ENCODE measurements at regions not wholly inside any gene's neighbourhood (a gene's known extent, or its start where the extent isn't known, plus 50 kb on each side); places are given as distances from the start of the nearest gene placed in this dataset.

DNA sequence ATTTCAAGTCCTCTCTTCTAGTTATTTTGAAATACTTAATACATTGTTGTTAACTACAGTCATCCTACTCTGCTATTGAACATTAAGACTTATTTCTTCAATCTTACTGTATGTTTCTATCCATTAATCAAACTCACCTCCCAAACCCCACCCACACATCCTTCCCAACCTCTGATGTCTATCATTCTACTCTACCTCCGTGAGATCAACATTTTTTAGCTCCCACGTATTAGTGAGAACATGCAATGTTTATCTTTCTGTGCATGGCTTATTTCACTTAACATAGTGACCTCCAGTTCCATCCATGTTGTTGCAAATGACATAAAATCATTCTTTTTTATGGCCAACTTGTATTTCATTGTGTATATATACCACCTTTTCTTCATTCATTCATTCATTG, 236.6 kb upstream of the CTNNB1 start:
- no peak for DNase-seq

- no peak for DNase-seq
Observed at GRCh38 chr3:40968666-40969065, 230.6 kb upstream of the CTNNB1 start.

GRCh38 chr3:40969341-40969740, 230.0 kb upstream of the CTNNB1 start:
- DNase-seq: no peak

DNA sequence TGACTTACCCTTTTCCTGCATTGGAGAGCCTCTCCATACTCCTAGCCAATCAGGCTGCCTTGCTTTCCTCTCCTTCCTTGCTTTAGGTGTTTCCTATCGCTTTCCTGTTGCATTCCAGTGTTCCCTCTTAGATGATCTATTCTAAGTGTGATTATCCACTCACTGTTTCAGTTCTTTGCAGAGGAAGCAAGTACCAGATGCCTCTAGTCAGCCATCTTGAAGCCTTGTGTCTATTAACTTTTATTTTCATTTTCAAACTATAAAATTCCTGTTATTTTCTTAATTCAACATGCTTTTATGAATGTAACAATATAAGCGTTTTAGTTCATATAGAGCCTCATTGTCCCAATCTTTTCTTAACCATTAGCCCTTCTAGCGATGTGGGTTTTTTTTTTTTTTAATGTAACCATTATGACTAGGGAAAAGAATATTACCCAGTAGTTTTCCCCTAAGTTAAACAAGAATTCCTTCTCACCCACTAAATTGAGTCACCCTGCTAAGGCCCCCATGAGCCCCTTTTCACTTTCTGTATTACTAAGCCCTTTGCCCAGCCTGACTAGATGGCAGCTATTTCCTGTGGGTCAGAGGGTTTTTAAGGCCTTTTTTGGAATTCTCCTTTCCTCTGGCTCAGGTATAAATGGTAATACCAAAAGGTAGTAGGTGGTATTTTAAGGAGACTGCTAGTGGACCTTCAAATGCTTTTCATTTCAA, 229.4 kb upstream of the CTNNB1 start:
- no peak for DNase-seq

DNA sequence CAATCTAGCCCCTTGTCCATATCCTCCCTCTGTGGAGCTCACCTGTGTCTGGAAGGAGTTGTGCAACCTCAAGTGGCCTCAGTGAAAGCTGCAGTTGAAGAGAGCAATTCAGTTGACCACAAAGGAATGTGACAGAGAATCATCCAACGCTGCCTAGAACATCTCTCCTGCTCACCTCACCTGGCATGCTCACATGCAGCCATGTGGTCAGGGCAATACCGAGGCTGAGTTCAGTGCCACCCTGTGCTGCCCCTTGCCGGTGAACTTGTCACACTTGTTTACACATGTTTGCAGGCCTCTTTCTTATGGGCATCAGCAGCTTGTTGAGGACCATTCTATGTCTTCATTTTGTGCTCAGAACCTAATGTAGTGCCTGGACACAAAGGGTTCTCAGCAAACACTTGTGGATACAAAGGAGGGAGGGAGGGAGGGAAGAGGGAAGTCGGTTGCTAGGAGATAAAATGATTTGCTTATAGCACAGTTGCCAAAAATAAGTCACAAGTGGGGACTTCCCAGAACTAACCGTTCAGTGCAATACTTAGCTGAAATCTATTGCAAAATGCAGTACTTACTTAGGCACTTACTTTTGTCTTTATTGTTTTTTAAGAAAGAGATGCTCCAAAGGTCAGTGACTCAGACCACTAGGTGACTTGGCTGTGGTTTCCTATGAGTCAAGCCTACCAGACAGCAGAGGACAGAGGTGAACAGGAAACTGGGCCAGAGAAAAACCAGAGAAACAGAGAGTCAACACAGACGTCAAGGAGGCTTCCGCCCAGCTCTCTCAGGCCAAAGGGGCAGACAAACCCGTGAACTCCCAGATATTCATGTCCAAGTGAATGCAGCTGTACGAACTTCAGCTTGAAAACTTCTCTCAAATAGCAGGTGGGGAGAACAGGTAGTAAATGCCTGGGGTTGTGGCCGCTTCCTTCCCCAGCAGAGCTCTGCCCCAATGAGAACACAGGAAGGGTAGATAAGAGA, 227.8 kb upstream of the CTNNB1 start:
- peak; percentile 54 for DNase-seq

DNA sequence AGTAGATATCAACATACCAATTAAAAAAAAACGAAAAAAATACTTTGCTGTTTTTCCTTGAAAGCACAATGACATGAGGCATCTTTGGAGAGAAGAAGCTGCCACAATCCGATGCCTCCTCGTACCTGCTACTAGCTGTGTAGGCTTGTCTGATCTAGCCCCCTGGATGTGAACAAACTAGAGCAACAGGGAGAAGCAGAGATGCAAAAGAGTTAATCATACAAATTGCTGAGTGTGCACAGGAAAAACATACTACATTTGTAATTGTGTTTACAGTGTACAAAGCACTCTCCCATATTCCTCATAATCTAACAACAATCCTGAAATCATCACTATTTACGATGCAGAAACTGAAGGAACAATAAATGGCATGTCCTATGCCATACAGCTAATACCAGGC, 227.0 kb upstream of the CTNNB1 start:
- DNase-seq: no peak

GRCh38 chr3:40973141-40973540, 226.2 kb upstream of the CTNNB1 start:
- DNase-seq: no peak

DNA sequence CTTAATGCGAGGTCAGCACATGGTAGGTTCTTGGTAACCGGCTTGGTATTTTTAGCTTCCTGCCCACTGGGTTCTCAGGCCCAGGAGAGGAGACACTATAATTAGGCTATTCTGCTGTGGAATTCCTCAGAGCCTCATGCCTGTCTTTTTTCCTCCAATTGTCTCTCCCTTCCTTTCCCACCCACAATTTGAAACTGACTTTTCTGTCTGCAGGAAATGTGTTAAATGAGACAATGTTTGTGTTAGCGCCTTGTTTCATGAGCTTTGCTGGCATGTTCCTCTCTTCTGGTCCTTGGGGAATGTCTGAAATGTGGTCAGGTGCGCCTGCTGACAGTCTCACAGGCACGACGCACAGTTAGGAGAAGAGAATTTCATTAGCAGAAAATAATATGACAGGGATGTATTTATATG, 223.6 kb upstream of the CTNNB1 start:
- DNase-seq: no peak

DNA sequence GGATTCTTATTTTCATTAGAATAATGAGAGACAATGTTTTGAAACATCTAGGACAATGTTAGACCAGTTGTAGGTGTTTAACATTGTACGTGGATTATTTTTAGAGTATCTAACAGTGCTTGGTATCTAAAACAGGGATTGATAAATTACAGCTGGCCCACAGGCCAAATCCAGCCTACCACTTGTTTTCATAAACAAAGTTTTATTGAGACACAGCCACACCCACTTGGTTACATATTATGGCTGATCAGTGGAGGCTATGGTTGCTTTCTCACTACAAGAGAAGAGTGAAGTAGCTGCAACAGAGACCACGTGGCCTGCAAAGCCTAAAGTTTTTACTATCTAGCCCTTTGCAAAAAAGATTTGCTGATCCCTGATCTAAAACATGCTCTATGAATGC, 223.1 kb upstream of the CTNNB1 start:
- no peak for DNase-seq

GRCh38 chr3:40978442-40978841, 220.9 kb upstream of the CTNNB1 start:
- DNase-seq: no peak

- no peak for DNase-seq
Observed at GRCh38 chr3:40979962-40980361, 219.3 kb upstream of the CTNNB1 start.

DNA sequence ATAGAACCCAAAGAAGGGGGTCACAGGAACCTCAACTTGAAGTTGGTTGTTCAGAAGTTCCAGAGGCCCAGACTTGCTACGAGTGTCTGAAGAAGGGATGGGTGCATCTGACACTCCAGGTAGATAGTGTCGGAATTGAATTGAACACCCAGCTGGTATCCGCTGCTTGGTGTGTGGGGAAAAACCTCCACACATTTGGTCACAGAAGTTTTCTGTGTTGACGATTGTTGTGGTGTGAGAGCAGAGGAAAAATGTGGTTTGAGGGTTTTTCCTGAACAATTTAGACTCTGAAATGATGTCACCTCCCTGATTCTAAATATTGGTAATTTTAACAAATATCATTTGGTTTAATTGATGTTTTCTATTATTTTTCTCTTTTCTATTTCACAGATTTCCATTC, 218.8 kb upstream of the CTNNB1 start:
- no peak for DNase-seq

DNA sequence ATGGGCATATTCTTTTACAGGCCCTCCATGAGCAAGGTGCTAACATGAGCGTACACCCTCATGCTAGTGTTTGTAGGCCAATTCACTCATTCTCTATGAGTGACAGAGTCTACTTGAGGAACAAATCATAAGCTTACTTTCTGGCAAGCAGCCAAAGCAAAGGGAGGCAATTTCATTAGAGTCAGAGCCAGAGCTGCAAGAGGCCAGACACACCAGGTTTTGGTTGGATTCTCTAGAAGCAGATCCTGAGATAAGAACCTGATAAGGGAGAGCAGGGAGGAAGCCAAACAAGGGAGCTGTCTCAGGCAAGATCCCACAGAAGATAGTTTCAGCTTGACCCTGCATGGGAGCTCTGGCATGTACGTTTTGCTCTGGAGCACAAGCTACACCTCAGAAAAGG, 214.1 kb upstream of the CTNNB1 start:
- no peak for DNase-seq

DNA sequence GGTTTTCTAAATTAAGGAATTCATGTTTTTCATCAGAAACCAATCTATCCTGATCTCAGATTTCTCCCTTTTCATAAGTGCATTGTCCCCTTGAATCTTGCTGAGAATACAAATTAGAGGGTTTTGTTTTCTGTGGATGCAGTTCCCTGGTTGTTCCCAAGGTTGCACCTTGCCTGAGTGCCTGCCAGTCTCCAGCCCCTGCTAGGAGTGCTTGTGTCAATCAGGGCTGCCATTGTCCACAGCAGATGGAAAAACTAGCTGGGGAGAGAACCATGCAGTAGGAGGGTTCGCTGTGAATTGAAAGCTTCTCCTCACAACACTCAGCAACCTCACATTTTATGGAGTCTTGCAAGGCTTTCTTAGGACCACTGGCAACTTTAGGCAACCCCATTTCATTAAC, 210.8 kb upstream of the CTNNB1 start:
- no peak for DNase-seq

DNA sequence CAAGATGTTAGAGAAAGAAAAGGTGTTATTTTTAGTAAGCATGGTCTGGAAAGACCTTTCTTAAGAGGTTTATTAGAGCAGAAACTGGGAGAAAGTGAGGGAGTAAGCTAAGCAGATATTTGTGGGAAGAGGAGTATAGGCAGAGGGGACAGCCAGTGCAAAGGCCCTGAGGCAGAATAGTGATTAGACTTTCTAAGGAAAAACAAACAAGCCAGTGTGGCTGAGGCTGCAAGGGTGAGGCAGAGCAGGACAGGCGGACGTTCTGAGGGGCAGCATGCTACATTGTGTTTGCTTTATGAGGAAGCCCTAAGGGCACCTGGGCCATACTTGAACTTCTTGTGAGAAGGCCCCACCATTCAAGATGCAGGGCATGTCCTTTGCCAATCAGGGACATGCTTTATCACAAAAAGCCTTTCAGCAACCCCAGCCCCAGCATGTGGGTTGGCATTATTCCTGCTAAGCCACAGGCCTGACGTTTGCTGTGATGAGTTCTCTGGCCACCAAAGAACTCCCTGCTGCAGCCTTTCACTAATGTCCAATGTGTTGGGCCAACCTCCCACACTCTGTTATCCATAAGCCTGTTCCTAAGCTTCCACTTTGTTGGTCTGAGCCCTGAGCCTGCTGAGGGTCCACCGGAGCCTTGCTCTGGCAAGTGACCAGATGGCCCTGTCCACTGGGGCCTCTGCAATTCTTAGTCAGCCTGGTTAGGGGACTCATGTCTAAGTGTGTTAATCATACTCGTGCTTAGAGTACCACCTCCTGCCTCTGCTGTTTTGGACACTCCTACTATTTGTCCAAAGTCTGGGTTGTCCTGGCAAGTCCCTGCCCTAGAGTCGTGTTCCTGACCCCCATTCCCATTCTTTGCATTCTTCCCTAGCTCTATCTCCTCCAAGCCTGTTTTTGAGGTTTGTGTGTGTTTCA, 209.9 kb upstream of the CTNNB1 start:
- DNase-seq: no peak

GRCh38 chr3:40990062-40990456, 209.2 kb upstream of the CTNNB1 start:
- no peak for DNase-seq

- no peak for DNase-seq
Observed at GRCh38 chr3:40992023-40992422, 207.3 kb upstream of the CTNNB1 start.

GRCh38 chr3:40994611-40995010, 204.7 kb upstream of the CTNNB1 start:
- DNase-seq: no peak

DNA sequence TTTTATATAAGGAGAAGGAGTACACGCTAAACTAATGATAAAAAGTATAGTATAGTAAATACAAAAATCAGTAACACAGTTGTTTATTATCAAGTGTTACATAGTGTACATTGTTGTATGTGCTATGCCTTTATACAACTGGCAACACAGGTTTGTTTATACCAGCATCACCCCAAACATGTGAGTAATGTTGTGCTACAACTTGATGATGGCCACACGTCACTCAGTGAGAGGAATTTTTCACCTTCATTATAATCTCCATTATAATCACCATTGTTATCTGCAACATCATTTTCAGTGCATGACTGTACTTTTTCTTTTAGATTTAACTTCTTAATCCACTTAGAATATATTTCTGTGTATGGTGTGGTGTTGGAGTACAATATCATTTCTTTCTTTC, 204.0 kb upstream of the CTNNB1 start:
- DNase-seq: no peak

- no peak for DNase-seq
Observed at GRCh38 chr3:40996382-40996781, 202.9 kb upstream of the CTNNB1 start.

- no peak for DNase-seq
Observed at GRCh38 chr3:40996827-40997710, 202.2 kb upstream of the CTNNB1 start.

Data from NCI-H1092 treated with DMSO at 0.1 percent for 48 hours (cell line).